Cardiac fibroblast (primary cell): ENCODE measurements at regions not wholly inside any gene's neighbourhood (a gene's known extent, or its start where the extent isn't known, plus 50 kb on each side); places are given as distances from the start of the nearest gene placed in this dataset.

Experiments used
- DNase-seq, 2 donors: peaks; one replicate each; pipeline versions ENCODE4 v3.0.0 to v3.0.0-alpha.2; 2010; ENCODE audit warnings: low read depth in 2 of 2
- H3K4me3 ChIP-seq, 2 donors: replicated peaks in 1 of 2; 1 replicate in 1 of 2; 2 replicates in 1 of 2; pipeline ENCODE4 v1.5.1; 2011; ENCODE audit warnings: low read depth in 2 of 2, low read length in 2 of 2, mild to moderate bottlenecking in 2 of 2, moderate library complexity in 1 of 2
- TF ChIP-seq, protein P1 (sequence below): IDR thresholded peaks from one replicate; pipeline ENCODE4 v1.5.1; 2011; ENCODE audit warnings: low read depth, mild to moderate bottlenecking, low read length, inconsistent platforms

DNA sequence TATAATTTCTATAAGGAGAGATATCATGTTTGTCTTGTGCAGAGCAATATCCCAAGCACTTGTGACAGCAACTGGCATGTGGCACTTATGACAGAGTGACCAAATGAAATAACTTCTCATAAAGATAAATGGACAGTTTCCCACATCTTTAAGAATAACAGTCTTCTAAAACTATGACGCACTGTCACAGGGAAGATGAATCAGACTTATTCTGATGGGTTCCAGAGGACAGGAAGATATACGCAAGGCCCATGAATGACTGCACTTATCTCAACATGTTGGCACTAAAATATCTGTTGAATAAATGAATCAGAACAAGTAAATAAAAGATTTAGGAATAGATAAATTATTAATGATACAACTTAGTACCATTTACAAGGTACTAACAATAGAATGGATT lies 465.8 kb upstream of the SYT1 start:
- peak; percentile 5 to 70 for DNase-seq
- TF ChIP-seq, protein P1, sequence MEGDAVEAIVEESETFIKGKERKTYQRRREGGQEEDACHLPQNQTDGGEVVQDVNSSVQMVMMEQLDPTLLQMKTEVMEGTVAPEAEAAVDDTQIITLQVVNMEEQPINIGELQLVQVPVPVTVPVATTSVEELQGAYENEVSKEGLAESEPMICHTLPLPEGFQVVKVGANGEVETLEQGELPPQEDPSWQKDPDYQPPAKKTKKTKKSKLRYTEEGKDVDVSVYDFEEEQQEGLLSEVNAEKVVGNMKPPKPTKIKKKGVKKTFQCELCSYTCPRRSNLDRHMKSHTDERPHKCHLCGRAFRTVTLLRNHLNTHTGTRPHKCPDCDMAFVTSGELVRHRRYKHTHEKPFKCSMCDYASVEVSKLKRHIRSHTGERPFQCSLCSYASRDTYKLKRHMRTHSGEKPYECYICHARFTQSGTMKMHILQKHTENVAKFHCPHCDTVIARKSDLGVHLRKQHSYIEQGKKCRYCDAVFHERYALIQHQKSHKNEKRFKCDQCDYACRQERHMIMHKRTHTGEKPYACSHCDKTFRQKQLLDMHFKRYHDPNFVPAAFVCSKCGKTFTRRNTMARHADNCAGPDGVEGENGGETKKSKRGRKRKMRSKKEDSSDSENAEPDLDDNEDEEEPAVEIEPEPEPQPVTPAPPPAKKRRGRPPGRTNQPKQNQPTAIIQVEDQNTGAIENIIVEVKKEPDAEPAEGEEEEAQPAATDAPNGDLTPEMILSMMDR, result no peak
- no peak overlapping the region for H3K4me3 ChIP-seq

GRCh38 chr12:78402366-78403134 lies 462.0 kb upstream of the SYT1 start:
- DNase-seq, result no peak
- TF ChIP-seq, protein P1, result no peak
- no peak overlapping the region for H3K4me3 ChIP-seq

- DNase-seq, result peak; percentile 23 to 80
Observed at GRCh38 chr12:78403136-78403535, 461.4 kb upstream of the SYT1 start.

DNA sequence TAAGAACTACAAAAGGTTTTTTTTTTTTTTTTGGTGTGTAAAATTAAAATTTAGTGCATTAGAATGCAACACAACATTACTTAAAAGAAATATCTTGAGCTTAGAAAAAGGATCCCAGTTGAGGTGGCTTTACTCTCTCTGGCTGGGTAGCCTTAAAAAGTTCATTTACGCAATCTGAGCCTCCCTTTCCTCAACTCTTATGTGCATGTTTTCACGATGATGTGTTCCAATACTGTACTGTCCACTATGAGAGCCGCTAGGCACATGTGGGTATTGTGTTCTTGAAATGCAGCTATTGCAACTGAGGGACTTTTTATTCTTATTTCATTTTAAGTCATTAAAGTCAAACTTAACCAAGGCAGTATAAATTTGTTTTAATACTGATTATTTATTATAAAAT lies 460.9 kb upstream of the SYT1 start:
- TF ChIP-seq, protein P1, result no peak
- H3K4me3 ChIP-seq, result no peak overlapping the region
- DNase-seq, result peak; percentile 31 to 86

More at GRCh38 chr12:78403136-78403535, 461.4 kb upstream of the SYT1 start:
- TF ChIP-seq, protein P1, result no peak
- no peak overlapping the region for H3K4me3 ChIP-seq

DNA sequence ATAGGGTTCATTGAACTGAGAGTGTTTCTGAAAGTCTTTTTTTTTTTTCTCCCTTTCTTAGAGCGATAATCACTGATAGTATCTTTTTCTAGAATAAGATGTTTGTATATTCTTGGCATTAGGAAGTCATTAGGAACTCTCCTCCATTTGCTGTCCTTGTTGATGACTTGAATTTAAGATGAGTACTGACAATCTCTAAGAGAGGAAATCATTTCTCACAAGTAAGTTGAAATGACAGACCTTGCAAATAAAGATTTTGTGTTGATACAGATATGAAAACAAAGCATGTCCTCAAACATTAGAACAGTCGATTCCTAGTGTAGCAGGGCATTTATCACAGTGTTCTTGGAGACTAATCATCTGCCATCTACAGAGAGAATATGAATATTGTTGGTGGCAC lies 458.4 kb upstream of the SYT1 start:
- no peak for DNase-seq
- TF ChIP-seq, protein P1, result no peak
- no peak overlapping the region for H3K4me3 ChIP-seq

DNA sequence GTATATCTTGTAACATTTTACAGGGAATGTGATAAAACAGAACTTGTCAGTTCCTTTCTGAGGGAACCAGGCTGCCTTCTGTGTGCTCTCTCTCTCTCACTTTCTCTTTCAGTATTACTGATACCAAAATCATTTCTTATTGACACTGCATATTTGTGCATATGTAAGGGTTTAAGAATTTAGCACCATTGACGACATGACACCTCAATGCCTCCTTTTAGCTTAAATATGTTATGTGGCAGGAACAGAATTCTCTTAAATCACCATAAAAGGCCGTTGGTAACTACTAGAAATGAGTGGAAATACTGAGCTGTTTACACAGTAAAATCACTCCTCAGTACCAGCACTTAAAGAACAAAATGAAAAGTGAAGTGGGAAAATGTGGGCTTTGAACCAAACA lies 457.7 kb upstream of the SYT1 start:
- H3K4me3 ChIP-seq, result no peak overlapping the region
- peak; percentile 13 to 41 for DNase-seq
- TF ChIP-seq, protein P1, result no peak
